Activated CD4-positive, alpha-beta T cell treated with anti-CD3 and anti-CD28 coated beads for 36 hours (primary cell): ENCODE measurements at regions not wholly inside any gene's neighbourhood (a gene's known extent, or its start where the extent isn't known, plus 50 kb on each side); places are given as distances from the start of the nearest gene placed in this dataset.

Experiments used
- ATAC-seq: fragments of 200-7000 bp; cut with Tn5 transposase; one replicate; pipeline ENCODE4 v1.10.0; 2021; ENCODE audit warnings: mild to moderate bottlenecking, moderate library complexity
- CTCF ChIA-PET: fragments of 350-600 bp; sonication (Branson Sonifier 250); formaldehyde crosslinking; loops from one replicate; lab custom pipeline; 2021; ENCODE audit warnings: antibody characterized with exemption; lab: Charles Lee
- POLR2A ChIA-PET: fragments of 350-600 bp; sonication (Branson Sonifier 250); formaldehyde crosslinking; loops from one replicate; lab custom pipeline; 2021; ENCODE audit warnings: antibody characterized with exemption, inconsistent platforms; lab: Charles Lee
- DNase-seq: peaks from one replicate; pipeline ENCODE4 v3.0.0-alpha.2; 2020
- H3K27ac Mint-ChIP-seq: one replicate; pipeline ENCODE4 v1.8.0; 2021; ENCODE audit warnings: mixed read lengths
- H3K27me3 Mint-ChIP-seq: one replicate; pipeline ENCODE4 v1.8.0; 2021; ENCODE audit warnings: mixed read lengths
- H3K36me3 Mint-ChIP-seq: one replicate; pipeline ENCODE4 v1.8.0; 2021; ENCODE audit warnings: low read depth, mixed read lengths
- H3K4me1 Mint-ChIP-seq: one replicate; pipeline ENCODE4 v1.8.0; 2021; ENCODE audit warnings: mixed read lengths
- H3K4me3 Mint-ChIP-seq: one replicate; pipeline ENCODE4 v1.8.0; 2021; ENCODE audit warnings: mild to moderate bottlenecking, moderate library complexity, mixed read lengths
- H3K9me3 Mint-ChIP-seq: one replicate; pipeline ENCODE4 v1.8.0; 2021; ENCODE audit warnings: low read depth, mixed read lengths
- intact Hi-C, 2 experiments: fragments of 100-400 bp; cut with DNase I in 1 of 2; cut with micrococcal nuclease in 1 of 2; formaldehyde crosslinking; loops; one replicate each; pipeline versions ENCODE4 v1.14.2 to v1.15.1; 2022 to 2024; cut with DNase I, micrococcal nuclease

GRCh38 chr6:154885214-154885613, 109.9 kb upstream of the TIAM2 start:
- Mint-ChIP-seq H3K4me1 (peaks cover 3% of the 10 kb centered on the region), H3K9me3 (no peaks in the 10 kb centered on the region), H3K4me3 (no peak overlapping the region), H3K27ac (no peak overlapping the region), H3K36me3 (peaks cover 13% of the 10 kb centered on the region), H3K27me3 (no peaks in the 10 kb centered on the region)
- CTCF ChIA-PET: no interaction called here
- POLR2A ChIA-PET: no interaction called here
- no peak for DNase-seq
- intact Hi-C loops: no loop called here
- ATAC-seq: no peak

DNA sequence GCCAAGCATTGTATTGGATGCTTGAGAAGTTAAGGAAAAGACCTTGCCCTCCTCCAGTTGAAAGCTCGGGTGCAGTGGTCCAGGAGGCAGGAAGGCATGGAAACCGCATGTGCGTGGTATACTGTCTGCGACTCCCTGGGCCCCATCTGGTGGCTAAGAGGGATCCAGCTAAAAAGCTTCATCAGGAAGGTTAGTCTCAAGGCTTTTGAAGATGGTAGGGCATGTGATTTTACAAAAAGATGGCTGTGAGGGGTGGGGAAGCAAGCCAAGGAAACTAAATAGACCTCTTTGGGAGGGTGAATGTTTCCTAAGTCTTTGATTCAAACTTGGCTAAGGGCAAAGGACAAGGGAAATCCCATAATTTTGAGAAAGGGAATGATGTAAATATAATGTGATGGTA, 109.1 kb upstream of the TIAM2 start:
- DNase-seq: no peak
- Mint-ChIP-seq H3K4me3 (no peak overlapping the region), H3K4me1 (peaks cover 9% of the 10 kb centered on the region), H3K27ac (no peak overlapping the region), H3K27me3 (no peaks in the 10 kb centered on the region), H3K9me3 (no peaks in the 10 kb centered on the region), H3K36me3 (peaks cover 13% of the 10 kb centered on the region)
- ChIA-PET CTCF (interaction anchor here (0.6 to 1.1 kb wide), 3 partner anchors 14 to 43 kb away, joined by 3 to 4 read pairs (median 3); no protein-coding TSS in a partner anchor), POLR2A (no interaction called here)
- ATAC-seq: no peak
- intact Hi-C loops: no loop called here

- intact Hi-C loops: no loop called here
- no peaks in the 10 kb centered on the region for H3K27me3 Mint-ChIP-seq
- H3K27ac Mint-ChIP-seq: no peak overlapping the region
- H3K36me3 Mint-ChIP-seq: peaks cover 13% of the 10 kb centered on the region
- H3K4me3 Mint-ChIP-seq: no peak overlapping the region
- ChIA-PET POLR2A (no interaction called here), CTCF (interaction anchor here (0.6 to 1.1 kb wide), 3 partner anchors 13 to 43 kb away, joined by 3 to 4 read pairs (median 3); no protein-coding TSS in a partner anchor)
- H3K4me1 Mint-ChIP-seq: peaks cover 10% of the 10 kb centered on the region
- DNase-seq: no peak
- no peak for ATAC-seq
- H3K9me3 Mint-ChIP-seq: no peaks in the 10 kb centered on the region
Observed at GRCh38 chr6:154886471-154886870, 108.6 kb upstream of the TIAM2 start.

GRCh38 chr6:154887051-154887450, 108.1 kb upstream of the TIAM2 start:
- ChIA-PET CTCF (interaction anchor here (0.9 to 1.1 kb wide), 2 partner anchors 13 to 42 kb away, joined by 3 read pairs; no protein-coding TSS in a partner anchor), POLR2A (no interaction called here)
- ATAC-seq (no peak), DNase-seq (no peak)
- Mint-ChIP-seq H3K27ac (no peak overlapping the region), H3K9me3 (no peaks in the 10 kb centered on the region), H3K4me3 (no peak overlapping the region), H3K36me3 (peaks cover 13% of the 10 kb centered on the region), H3K4me1 (peaks cover 10% of the 10 kb centered on the region), H3K27me3 (no peaks in the 10 kb centered on the region)
- intact Hi-C loops: no loop called here

GRCh38 chr6:154888421-154889295, 106.5 kb upstream of the TIAM2 start:
- intact Hi-C loops: no loop called here
- Mint-ChIP-seq H3K9me3 (no peaks in the 10 kb centered on the region), H3K27me3 (no peaks in the 10 kb centered on the region), H3K4me3 (no peak overlapping the region), H3K27ac (no peak overlapping the region), H3K4me1 (peaks cover 10% of the 10 kb centered on the region), H3K36me3 (peaks cover 7% of the 10 kb centered on the region)
- ChIA-PET POLR2A (no interaction called here), CTCF (interaction anchor here (0.9 to 1.1 kb wide), 2 partner anchors 41 to 162 kb away, joined by 3 read pairs; no protein-coding TSS in a partner anchor)
- no peak for ATAC-seq
- DNase-seq: no peak

DNA sequence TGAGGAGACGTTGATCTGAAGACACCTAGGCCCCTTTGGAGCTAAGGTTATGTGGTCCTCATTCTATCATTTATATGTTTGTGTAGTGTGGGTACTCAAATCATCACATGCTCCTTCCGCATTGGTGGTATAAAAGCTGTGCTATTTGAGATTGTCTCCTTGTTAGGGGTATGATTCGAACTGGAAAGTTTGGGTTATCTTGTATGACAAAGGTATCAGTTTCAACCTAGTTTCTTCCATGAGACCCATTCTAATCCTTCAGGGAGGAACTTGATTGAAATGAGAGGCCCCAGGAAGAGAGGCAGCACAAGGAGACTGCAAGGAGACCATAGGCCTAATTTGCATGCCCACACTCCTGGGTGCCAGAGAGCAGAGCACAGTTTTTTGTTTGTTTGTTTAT, 104.2 kb upstream of the TIAM2 start:
- intact Hi-C loops: no loop called here
- peak; percentile 58 for ATAC-seq
- no peak for DNase-seq
- no peaks in the 10 kb centered on the region for H3K9me3 Mint-ChIP-seq
- peaks cover 10% of the 10 kb centered on the region for H3K4me1 Mint-ChIP-seq
- ChIA-PET CTCF (interaction anchor here (0.6 to 1.3 kb wide), 4 partner anchors 11 to 285 kb away, joined by 3 read pairs; no protein-coding TSS in a partner anchor), POLR2A (no interaction called here)
- peaks cover under 1% of the 10 kb centered on the region for H3K36me3 Mint-ChIP-seq
- H3K27me3 Mint-ChIP-seq: no peaks in the 10 kb centered on the region
- H3K27ac Mint-ChIP-seq: no peak overlapping the region
- H3K4me3 Mint-ChIP-seq: no peak overlapping the region

- H3K36me3 Mint-ChIP-seq: peaks cover 3% of the 10 kb centered on the region
- DNase-seq (no peak), ATAC-seq (no peak)
- no peak overlapping the region for H3K4me3 Mint-ChIP-seq
- H3K27me3 Mint-ChIP-seq: no peaks in the 10 kb centered on the region
- intact Hi-C loops: no loop called here
- peaks cover 10% of the 10 kb centered on the region for H3K4me1 Mint-ChIP-seq
- no peaks in the 10 kb centered on the region for H3K9me3 Mint-ChIP-seq
- ChIA-PET POLR2A (no interaction called here), CTCF (interaction anchor here (0.7 kb wide), 1 partner anchor 132 kb away, joined by 5 read pairs; no protein-coding TSS in a partner anchor)
- no peak overlapping the region for H3K27ac Mint-ChIP-seq
Observed at GRCh38 chr6:154891901-154892300, 103.2 kb upstream of the TIAM2 start.

DNA sequence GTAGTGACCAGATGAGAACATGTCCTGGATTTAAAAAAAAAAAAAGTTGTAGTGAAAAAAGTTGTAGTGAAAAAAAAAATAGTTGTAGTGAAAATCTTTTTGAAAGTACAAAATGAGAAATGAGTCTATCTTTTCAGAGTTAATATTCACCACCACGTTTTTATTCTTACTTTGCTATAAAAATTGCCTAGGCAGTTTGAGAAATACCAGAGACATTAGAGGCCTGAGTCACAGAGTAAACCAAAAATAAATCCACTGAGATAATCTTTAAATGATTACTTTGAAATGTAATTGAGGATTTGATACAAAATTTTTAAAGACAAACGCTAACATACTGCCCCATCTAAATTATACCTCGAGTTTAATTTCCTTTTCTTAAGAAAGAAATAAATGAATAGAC, 101.2 kb upstream of the TIAM2 start:
- ChIA-PET POLR2A (no interaction called here), CTCF (interaction anchor here (0.7 kb wide), 1 partner anchor 335 kb away, joined by 3 read pairs; no protein-coding TSS in a partner anchor)

DNA sequence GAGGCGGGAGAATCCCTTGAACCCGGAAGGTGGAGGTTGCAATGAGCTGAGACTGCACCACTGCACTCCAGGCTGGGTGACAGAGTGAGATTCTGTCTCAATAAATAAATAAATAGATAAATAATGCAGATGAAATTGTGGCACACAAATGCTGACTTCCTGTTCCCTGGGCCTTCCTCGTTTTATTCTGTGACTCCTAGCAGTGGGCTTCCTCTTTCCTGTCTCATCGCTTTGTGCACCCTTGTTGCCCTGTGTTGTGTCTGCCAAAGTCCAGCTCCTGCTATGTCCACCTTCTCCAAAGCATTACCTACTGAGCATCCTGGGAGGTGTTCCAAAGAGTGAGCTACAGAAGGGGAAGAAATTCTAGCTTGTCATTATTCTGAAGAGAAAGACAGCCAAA, 100.2 kb upstream of the TIAM2 start:
- Mint-ChIP-seq H3K27me3 (no peaks in the 10 kb centered on the region), H3K4me3 (no peak overlapping the region), H3K27ac (no peak overlapping the region), H3K36me3 (peaks cover 7% of the 10 kb centered on the region), H3K9me3 (no peaks in the 10 kb centered on the region), H3K4me1 (peaks cover 10% of the 10 kb centered on the region)
- ChIA-PET CTCF (interaction anchor here (0.7 to 1.0 kb wide), 2 partner anchors 13 to 70 kb away, joined by 3 read pairs; no protein-coding TSS in a partner anchor), POLR2A (no interaction called here)
- intact Hi-C loops: no loop called here
- ATAC-seq (no peak), DNase-seq (no peak)

More for the DNA sequence above, 101.2 kb upstream of the TIAM2 start:
- no peak overlapping the region for H3K4me3 Mint-ChIP-seq
- H3K4me1 Mint-ChIP-seq: peaks cover 10% of the 10 kb centered on the region
- H3K27ac Mint-ChIP-seq: no peak overlapping the region
- intact Hi-C loops: no loop called here
- no peaks in the 10 kb centered on the region for H3K27me3 Mint-ChIP-seq
- ATAC-seq (no peak), DNase-seq (no peak)
- H3K36me3 Mint-ChIP-seq: peaks cover 7% of the 10 kb centered on the region
- no peaks in the 10 kb centered on the region for H3K9me3 Mint-ChIP-seq

DNA sequence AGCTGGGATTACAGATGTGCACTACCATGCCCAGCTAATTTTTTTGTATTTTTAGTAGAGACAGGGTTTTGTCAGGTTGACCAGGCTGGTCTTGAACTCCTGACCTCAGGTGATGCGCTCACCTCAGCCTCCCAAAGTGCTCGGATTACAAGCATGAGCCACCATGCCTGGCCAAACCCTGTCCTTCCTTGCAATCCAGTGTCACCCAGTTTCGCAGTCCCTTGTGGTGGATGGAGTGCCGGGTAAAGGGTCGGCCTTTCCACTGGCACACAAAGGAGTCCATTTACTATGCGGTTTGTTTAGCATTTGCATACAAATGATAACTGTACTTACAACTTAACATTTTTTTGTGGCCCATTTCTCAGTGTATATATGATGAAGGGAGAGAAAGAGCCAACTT, 99.3 kb upstream of the TIAM2 start:
- Mint-ChIP-seq H3K36me3 (peaks cover 7% of the 10 kb centered on the region), H3K27me3 (no peaks in the 10 kb centered on the region), H3K4me3 (no peak overlapping the region), H3K27ac (no peak overlapping the region), H3K4me1 (peaks cover 3% of the 10 kb centered on the region), H3K9me3 (no peaks in the 10 kb centered on the region)
- intact Hi-C loops: no loop called here
- ATAC-seq: no peak
- CTCF ChIA-PET: interaction anchor here (0.9 to 1.0 kb wide), 2 partner anchors 10 to 71 kb away, joined by 3 read pairs; no protein-coding TSS in a partner anchor
- POLR2A ChIA-PET: no interaction called here
- DNase-seq: no peak

DNA sequence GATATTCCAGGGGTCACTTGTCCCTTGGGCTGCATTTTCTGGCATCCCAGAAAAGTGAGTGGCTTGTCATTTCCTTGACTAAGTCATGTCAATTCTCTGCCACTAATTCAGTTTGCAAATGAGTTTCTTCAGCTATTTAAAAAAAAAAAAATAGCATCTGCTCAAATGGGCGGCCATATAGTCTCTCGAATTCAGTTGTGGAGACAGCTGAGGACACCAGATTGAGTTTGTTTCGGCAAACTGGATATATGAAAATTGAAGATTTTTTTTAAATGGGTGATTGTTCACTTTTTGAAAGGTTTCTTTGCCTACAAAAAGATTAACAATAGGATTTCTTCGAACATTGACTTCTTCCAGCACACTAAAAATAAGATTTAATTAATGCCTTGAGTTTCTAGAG, 96.3 kb upstream of the TIAM2 start:
- POLR2A ChIA-PET: no interaction called here

More for the DNA sequence above, 96.3 kb upstream of the TIAM2 start:
- H3K9me3 Mint-ChIP-seq: no peaks in the 10 kb centered on the region
- intact Hi-C loops: no loop called here
- H3K27ac Mint-ChIP-seq: no peak overlapping the region
- ATAC-seq (no peak), DNase-seq (no peak)
- no peak overlapping the region for H3K4me3 Mint-ChIP-seq
- peaks cover 8% of the 10 kb centered on the region for H3K36me3 Mint-ChIP-seq
- H3K4me1 Mint-ChIP-seq: no peaks in the 10 kb centered on the region
- CTCF ChIA-PET: interaction anchor here (1.6 kb wide), 1 partner anchor 29 kb away, joined by 4 read pairs; no protein-coding TSS in a partner anchor
- H3K27me3 Mint-ChIP-seq: no peaks in the 10 kb centered on the region
